GM21723 (cell line): ENCODE measurements at regions not wholly inside any gene's neighbourhood (a gene's known extent, or its start where the extent isn't known, plus 50 kb on each side); places are given as distances from the start of the nearest gene placed in this dataset.

Experiments
- ATAC-seq: cut with Tn5 transposase; IDR thresholded peaks from one replicate; pipeline ENCODE4 v1.9.1; 2021; ENCODE audit warnings: mild to moderate bottlenecking, moderate library complexity; ENCODE audit not compliant: unreplicated experiment

- ATAC-seq: no peak
Measured at GRCh38 chr4:11624370-11624769, 195.7 kb upstream of the HS3ST1 start.

DNA sequence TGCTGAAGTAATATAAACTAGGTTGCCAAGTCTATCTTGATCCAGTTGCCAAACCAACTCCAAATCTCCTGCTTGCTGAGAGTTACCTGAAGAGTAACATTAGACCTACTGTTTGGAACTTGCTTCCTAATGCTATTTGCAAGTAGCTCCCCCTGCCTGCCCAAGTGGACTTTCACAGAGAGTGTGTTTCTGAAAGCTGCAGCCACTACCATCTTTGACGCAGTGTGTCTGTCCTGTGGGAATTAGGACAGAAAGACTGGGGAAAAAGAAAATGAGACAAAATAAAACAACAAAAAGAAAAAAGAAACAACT is 195.0 kb upstream of the HS3ST1 start:
- no peak for ATAC-seq

- no peak for ATAC-seq
Measured at GRCh38 chr4:11622961-11623725, 194.4 kb upstream of the HS3ST1 start.

DNA sequence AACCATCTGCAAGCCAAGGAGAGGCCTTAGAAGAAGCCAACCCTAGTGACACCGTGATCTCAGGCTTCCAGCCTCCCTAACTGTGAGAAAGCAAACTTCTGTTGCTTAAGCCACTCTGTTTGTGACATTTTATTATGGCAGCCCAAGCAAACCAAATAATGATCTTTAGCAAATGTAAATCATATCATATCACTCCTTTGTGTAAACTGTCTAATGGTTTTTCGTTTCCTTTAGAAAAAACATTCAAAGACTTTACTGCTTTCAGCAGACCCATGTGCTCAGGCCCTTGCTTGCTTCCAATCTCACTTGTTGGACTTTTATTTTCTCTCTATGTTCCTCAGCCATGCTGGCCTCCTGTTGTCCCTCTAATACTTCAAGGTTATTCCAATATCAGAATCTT is 192.2 kb upstream of the HS3ST1 start:
- ATAC-seq: no peak

GRCh38 chr4:11618666-11619282 is 190.1 kb upstream of the HS3ST1 start:
- no peak for ATAC-seq

DNA sequence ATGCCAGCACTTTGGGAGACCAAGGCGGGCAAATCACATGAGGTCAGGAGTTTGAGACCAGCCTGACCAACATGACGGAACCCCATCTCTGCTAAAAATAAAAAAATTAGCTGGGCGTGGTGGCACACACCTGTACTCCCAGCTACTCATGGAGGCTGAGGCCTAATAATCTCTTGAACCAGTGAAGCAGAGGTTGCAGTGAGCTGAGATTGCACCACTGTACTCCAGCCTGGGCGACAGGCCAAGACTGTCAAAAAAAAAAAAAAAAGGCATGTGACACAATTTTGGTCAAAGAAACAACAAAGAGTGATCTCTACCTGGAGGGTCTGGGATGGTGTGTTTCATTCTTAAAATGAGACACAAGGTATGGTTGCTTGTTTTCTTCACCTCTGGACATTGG is 188.2 kb upstream of the HS3ST1 start:
- ATAC-seq: no peak

DNA sequence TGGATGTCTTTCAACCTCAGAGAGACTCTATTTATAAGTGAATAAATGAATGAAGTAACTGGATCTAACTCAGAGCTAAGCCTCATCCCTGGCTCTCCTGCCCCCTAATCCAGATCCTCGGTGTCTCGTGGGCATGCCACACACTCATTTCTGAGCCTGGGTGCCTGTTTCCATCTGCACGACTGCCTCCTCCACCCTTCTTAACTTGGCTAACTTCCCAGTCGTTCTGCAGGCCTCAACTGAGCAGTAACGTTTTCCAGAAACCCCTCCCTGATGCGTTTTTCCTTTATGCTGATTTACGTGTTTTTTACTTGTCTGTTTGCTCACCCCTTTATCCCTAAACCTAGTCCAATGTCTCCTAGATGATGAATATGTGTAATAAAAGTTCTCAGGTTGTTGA is 186.9 kb upstream of the HS3ST1 start:
- no peak for ATAC-seq

GRCh38 chr4:11614426-11614825 is 185.7 kb upstream of the HS3ST1 start:
- ATAC-seq: no peak

DNA sequence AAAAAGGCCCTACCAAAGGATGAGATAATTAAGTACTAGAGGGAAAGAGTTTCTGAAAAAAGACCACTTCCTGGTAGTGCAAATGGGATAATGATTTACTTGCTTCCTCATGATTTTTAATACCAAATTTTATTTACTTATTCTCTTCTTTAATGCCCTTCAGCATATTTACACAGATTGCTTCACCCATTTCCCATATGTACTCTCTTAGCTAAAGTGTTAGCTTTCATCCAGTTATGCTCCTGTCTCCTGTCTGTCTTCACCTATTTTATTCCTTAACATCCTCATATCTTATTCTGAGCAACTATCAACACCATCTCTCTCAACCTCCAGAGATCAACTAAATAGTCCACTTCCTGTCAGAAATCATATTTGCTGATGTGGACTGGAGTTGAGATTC is 183.2 kb upstream of the HS3ST1 start:
- ATAC-seq: no peak

DNA sequence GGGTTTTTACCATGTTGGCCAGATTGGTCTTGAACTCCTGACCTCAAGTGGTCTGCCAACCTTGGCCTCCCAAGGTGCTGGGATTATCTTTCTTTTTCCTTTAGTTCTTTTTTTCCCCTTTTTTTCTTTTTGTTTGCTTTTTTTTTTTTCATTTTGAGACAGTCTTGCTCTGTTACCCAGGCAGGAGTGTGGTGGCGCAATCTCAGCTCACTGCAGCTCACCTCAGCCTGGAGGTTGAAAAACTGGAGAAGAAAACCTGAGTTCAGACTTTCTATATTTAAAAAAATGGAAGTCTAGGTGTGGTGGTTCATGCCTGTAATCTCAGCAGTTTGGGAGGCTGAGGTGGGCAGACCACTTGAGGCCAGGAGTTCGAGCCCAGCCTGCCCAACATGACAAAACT is 181.1 kb upstream of the HS3ST1 start:
- no peak for ATAC-seq

- ATAC-seq: no peak
Measured at GRCh38 chr4:11608992-11609391, 180.3 kb upstream of the HS3ST1 start.

- no peak for ATAC-seq
Measured at GRCh38 chr4:11606078-11606477, 177.4 kb upstream of the HS3ST1 start.

DNA sequence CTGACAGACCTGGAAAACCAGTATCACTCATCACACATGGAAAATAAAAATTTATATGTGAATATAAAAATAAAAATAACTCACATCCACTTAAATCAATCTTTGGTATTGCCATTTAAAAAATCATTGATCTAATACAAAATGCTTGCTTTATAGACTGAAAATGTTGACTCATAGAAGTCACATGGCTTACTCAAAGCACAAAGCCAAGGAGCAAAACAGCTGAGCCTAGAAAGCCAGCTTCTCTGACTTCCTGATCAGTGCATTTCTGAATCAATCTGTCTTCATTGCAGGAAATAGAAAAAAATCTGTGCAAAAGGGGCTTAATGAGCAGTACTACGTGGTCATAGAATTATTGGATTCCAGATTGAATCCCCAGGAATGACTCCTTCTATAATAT is 176.9 kb upstream of the HS3ST1 start:
- no peak for ATAC-seq

- ATAC-seq: no peak
Measured at GRCh38 chr4:11604821-11605220, 176.1 kb upstream of the HS3ST1 start.

DNA sequence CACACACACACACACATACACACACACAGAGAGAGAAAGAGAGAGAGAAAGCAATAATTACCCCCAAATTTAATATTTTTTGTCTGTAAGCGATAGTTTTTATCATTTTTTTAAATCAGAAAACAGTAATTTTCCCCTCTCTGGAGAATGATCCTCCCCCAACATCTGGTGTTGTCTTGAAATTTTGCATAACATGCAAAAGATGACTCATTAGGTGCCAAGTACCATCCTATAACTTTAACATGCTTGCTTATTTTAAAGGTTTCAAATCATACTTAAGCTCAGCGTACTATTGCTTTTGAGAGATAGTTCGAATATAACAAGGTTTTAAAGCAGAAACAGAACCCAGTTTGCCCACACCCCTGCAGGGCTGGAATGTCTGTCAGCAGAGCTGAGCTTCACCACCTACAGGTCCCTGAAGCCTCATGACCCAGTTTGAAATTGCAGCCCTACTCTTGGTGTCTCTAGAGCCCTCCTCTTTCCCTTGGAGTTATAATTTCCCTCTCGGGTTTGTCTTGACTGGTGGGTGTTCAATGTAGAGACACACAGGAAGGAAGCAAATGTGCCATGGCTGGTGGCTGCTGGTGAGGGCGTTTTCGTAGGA is 175.0 kb upstream of the HS3ST1 start:
- no peak for ATAC-seq

GRCh38 chr4:11602606-11603340 is 174.1 kb upstream of the HS3ST1 start:
- no peak for ATAC-seq

- ATAC-seq: no peak
Measured at GRCh38 chr4:11599064-11599463, 170.4 kb upstream of the HS3ST1 start.

- no peak for ATAC-seq
Measured at GRCh38 chr4:11598591-11598990, 169.9 kb upstream of the HS3ST1 start.

- no peak for ATAC-seq
Measured at GRCh38 chr4:11597506-11597905, 168.8 kb upstream of the HS3ST1 start.

DNA sequence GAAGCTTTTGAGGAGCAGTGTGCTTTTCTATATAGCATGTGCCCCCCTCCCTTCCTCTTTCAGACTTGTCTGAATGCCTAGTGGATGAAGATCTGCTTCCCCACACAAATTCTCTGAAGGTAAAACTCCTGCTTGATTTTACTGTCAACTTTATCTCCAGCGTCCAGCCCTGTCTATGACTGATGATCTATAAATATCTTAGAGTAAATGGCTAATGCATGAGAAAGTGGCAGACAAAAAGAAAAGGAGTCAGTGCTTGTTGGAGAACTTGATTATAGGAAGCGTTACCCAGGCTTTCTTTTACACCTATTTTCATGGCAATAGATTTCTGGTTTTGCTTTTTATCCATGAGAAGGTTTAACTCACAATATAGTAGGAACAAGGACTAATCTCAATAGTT is 168.3 kb upstream of the HS3ST1 start:
- ATAC-seq: no peak

- ATAC-seq: no peak
Measured at GRCh38 chr4:11593576-11594116, 165.0 kb upstream of the HS3ST1 start.

DNA sequence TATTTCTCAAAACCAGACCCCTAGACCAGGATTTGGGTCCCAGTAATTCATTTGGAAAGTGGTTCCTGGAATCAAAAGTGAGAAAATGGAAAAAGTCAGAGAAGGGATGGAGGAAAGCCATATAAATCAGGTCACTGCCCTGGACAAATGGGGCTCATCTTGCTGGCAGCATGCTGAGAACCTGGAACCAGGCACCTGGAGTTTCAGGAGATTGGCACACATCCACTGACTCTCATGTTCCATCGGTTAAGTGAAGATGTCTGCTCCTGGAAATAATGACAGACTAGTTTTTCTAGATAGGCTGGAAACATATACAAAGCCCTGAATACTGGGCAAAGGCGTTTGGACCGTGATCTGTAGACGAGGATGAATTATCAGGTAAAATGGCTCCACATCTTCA is 163.6 kb upstream of the HS3ST1 start:
- no peak for ATAC-seq
